Esophagus squamous epithelium (tissue), 4 donors: ENCODE measurements at regions not wholly inside any gene's neighbourhood (a gene's known extent, or its start where the extent isn't known, plus 50 kb on each side); places are given as distances from the start of the nearest gene placed in this dataset.
"Not testable (repeated sequence)": the region's sequence is repeated elsewhere in the genome, so short reads cannot be mapped to it uniquely, and the experiment has no call there.

Experiments used
- CTCF ChIP-seq, 6 experiments: fragments of 450-650 bp in 4 of 6; fragments of 200-600 bp in 2 of 6; sonication (generic) in 2 of 6; IDR thresholded peaks; one replicate each; pipeline ENCODE4 v1.5.1; 2016 to 2019; ENCODE audit warnings: antibody characterized with exemption in 6 of 6, mild to moderate bottlenecking in 4 of 6, moderate library complexity in 4 of 6
- POLR2A ChIP-seq, 4 donors: fragments of 450-650 bp; IDR thresholded peaks; one replicate each; pipeline ENCODE4 v1.6.1; 2017; ENCODE audit warnings: antibody characterized with exemption in 4 of 4, mild to moderate bottlenecking in 4 of 4, moderate library complexity in 3 of 4

- not testable (repeated sequence) for TF ChIP-seq CTCF, POLR2A (IDR thresholded peaks at IDR 0.05)
Measured at GRCh38 chr3:75850301-75851008, 65.1 kb upstream of the ZNF717 start.
